ENCODE measurements at regions not wholly inside any gene's neighbourhood (a gene's known extent, or its start where the extent isn't known, plus 50 kb on each side); places are given as distances from the start of the nearest gene placed in this dataset.

GRCh38 chr7:26458466-26459145 lies 166.9 kb downstream of the SNX10 start:
- DNase-seq (ENCODE audit: low read depth in 4 of 4, low spot score in 3 of 4), result no peak

GRCh38 chr7:26459540-26460193 lies 168.0 kb downstream of the SNX10 start:
- no peak for DNase-seq (ENCODE audit: low read depth in 4 of 4, low spot score in 3 of 4)

GRCh38 chr7:26460351-26461085 lies 168.9 kb downstream of the SNX10 start:
- no peak for DNase-seq (ENCODE audit: low read depth in 4 of 4, low spot score in 3 of 4)

GRCh38 chr7:26461518-26461917 lies 169.9 kb downstream of the SNX10 start:
- no peak for DNase-seq (ENCODE audit: low read depth in 4 of 4, low spot score in 3 of 4)

GRCh38 chr7:26466007-26466406 lies 174.3 kb downstream of the SNX10 start:
- DNase-seq (ENCODE audit: low read depth in 4 of 4, low spot score in 3 of 4), result no peak

GRCh38 chr7:26467104-26467503 lies 175.4 kb downstream of the SNX10 start:
- no peak for DNase-seq (ENCODE audit: low read depth in 4 of 4, low spot score in 3 of 4)

GRCh38 chr7:26467541-26467940 lies 175.9 kb downstream of the SNX10 start:
- no peak for DNase-seq (ENCODE audit: low read depth in 4 of 4, low spot score in 3 of 4)

GRCh38 chr7:26468625-26469024 lies 177.0 kb downstream of the SNX10 start:
- no peak for DNase-seq (ENCODE audit: low read depth in 4 of 4, low spot score in 3 of 4)

- DNase-seq (ENCODE audit: low read depth in 4 of 4, low spot score in 3 of 4), result no peak
These were observed 177.5 kb downstream of the SNX10 start for GRCh38 chr7:26469188-26469587.

- DNase-seq (ENCODE audit: low read depth in 4 of 4, low spot score in 3 of 4), result no peak
These were observed 179.0 kb downstream of the SNX10 start for GRCh38 chr7:26470691-26471090.

- DNase-seq (ENCODE audit: low read depth in 4 of 4, low spot score in 3 of 4), result no peak
These were observed 179.8 kb downstream of the SNX10 start for GRCh38 chr7:26471306-26472075.

- DNase-seq (ENCODE audit: low read depth in 4 of 4, low spot score in 3 of 4), result no peak
These were observed 181.3 kb downstream of the SNX10 start for GRCh38 chr7:26472971-26473370.

- DNase-seq (ENCODE audit: low read depth in 4 of 4, low spot score in 3 of 4), result no peak
These were observed 184.6 kb downstream of the SNX10 start for GRCh38 chr7:26476271-26476670.

GRCh38 chr7:26477381-26477990 lies 185.8 kb downstream of the SNX10 start:
- no peak for DNase-seq (ENCODE audit: low read depth in 4 of 4, low spot score in 3 of 4)

- no peak for DNase-seq (ENCODE audit: low read depth in 4 of 4, low spot score in 3 of 4)
These were observed 186.9 kb downstream of the SNX10 start for GRCh38 chr7:26478550-26478949.

- no peak for DNase-seq (ENCODE audit: low read depth in 4 of 4, low spot score in 3 of 4)
These were observed 187.9 kb downstream of the SNX10 start for GRCh38 chr7:26479581-26479980.

- DNase-seq (ENCODE audit: low read depth in 4 of 4, low spot score in 3 of 4), result no peak
These were observed 188.5 kb downstream of the SNX10 start for GRCh38 chr7:26480156-26480555.

GRCh38 chr7:26482927-26483326 lies 191.3 kb downstream of the SNX10 start:
- no peak for DNase-seq (ENCODE audit: low read depth in 4 of 4, low spot score in 3 of 4)

GRCh38 chr7:26483843-26484242 lies 192.2 kb downstream of the SNX10 start:
- no peak for DNase-seq (ENCODE audit: low read depth in 4 of 4, low spot score in 3 of 4)

- no peak for DNase-seq (ENCODE audit: low read depth in 4 of 4, low spot score in 3 of 4)
These were observed 193.8 kb downstream of the SNX10 start for GRCh38 chr7:26485367-26485934.
